HG03558 (cell line): ENCODE measurements at regions not wholly inside any gene's neighbourhood (a gene's known extent, or its start where the extent isn't known, plus 50 kb on each side); places are given as distances from the start of the nearest gene placed in this dataset.

ENCODE experiments used
- ATAC-seq: cut with Tn5 transposase; IDR thresholded peaks from one replicate; pipeline ENCODE4 v1.9.1; 2021; ENCODE audit warnings: moderate number of reproducible peaks; ENCODE audit not compliant: unreplicated experiment; ENCODE audit errors: extremely low read depth

DNA sequence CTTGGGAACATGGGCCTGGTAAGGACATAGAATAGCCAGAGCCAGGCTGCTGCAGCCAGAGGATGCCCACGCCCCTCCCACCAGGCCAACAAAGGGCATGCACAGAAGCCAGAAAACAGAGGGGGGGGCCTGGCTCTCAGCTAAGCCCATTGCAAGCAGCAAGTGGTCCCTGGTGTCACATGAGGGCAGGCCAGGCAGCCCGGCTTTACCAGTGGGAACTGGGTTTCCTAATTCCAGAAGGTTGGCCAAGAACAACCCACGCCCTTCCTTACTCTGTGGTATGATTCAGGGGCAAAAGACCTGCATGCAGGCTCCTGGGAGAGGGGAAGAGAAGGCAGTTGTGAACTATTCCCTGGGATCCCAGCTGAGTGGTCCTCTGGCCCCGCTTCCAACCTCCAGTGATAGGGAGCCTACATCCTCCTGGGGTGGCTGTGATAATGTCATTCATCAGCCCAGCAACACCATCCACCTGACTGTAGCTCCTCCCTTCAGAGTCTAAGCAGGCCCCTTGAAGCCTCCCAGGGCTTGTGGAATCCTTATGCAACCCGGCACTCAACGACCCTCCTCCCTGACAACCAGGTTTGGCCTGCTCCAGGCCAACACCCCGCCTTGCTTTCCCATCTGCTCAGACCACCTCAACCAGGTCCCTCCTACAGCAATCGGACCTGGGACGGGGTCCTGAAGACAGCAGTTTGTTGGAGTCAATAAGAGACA is 62.1 kb upstream of the LMO1 start:
- no peak for ATAC-seq

DNA sequence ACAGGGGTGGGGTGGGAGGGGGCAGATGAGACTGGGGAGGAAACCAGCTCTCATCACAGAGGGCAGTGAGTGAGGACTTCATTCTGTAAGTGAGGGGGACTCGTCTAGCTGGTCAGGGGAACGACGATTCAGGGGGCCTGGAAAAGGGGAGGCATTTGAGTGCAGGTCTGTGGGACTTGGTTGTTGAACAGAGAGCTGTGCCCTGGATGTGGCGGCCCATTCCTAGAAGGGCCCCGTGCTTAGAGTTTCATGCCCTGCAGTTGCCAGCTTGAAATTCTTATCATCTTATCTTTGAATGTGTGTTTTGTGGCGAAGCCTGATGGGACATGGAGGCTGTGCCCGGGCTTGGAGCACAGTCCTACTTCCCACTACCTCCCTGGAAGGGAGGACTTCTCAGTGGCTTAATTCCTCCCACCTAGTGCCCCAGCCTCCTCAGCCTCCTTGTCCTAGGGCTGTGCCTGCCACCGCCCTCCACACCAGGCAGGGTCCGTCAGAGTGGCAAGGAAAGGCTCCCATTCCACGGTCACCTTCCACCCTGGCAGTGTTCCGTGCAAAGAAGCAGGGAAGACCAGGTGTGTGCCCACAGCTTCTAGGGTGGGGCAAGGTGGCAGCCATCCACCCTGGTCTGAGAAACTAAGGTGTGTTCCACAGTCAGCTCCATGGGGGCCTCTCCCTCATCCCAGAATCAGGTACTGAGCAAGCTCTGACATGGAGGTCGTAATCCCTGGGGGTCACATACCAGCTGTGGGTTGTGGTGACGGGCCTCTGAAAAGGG is 59.7 kb upstream of the LMO1 start:
- no peak for ATAC-seq

DNA sequence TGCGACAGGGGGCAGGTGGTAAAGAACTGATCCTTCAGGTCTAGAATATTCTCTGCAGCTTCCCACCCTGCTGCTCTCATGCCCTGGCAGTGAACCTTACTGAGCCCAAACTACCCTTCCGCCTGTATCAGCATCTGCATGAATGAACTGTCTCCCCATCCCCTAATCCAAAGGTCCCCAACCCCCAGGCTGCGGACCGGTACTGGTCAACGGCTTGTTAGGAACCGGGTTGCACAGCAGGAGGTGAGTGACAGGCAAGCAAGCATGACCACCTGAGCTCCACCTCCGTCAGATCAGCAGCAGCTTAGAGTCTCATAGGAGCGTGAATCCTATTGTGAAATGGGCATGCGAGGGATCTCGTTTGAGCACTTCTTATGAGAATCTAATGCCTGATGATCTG is 58.2 kb upstream of the LMO1 start:
- no peak for ATAC-seq

DNA sequence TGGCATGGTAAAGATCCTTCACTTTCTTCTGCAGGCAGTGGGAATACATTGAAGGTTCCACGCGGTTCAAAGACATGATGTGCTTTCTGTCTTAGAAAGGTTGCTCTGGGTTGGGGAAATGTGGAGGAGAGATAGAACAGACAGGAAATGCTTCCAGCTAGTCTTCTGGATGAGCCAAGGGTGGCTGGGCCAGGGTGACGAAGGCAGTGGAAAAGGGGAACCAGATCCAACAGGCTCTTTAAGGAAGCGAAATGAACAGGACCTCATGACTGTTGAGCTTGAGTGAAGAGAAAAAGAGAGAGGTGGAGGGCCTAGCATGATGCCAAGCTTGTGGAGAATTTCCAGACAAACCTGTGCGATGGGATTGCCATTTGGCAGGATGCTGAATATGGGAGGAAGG is 56.4 kb upstream of the LMO1 start:
- ATAC-seq, result no peak

DNA sequence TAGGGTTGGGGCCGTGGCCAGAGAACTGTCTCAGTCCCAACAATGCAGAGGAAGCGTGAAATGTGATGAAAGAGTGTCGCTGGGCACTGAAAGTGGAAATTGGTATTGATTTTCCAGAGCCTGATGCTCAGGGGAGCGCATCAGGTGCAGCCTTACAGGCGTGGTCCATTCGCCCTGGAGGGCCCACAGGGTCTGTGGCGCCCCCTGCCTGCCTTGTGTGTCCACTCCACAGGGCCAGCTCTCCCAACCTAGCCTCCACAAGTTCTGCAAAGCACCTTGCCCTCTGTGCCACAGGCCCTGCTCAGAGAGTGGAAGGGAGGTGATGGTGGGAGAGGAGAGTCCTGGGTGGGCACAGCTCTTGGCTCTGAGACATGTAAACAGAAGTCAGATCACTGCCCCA is 54.9 kb upstream of the LMO1 start:
- no peak for ATAC-seq

DNA sequence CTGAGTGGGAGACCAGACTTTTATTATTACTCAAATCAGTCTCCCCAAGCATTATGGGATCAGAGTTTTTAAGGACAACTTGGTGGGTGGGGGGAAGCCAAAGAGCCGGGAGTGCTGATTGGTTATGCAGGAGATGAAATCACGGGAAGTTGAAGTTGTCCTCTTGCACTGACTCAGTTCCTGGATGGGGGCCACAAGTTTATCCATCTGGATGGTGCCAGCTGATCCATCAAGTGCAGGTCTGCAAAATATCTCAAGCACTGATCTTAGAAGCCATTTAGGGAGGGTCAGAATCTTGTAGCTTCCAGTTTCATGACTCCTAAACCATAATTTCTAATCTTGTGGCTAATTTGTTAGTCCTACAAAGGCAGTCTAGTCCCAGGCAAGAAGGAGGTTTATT is 53.5 kb upstream of the LMO1 start:
- ATAC-seq, result no peak

DNA sequence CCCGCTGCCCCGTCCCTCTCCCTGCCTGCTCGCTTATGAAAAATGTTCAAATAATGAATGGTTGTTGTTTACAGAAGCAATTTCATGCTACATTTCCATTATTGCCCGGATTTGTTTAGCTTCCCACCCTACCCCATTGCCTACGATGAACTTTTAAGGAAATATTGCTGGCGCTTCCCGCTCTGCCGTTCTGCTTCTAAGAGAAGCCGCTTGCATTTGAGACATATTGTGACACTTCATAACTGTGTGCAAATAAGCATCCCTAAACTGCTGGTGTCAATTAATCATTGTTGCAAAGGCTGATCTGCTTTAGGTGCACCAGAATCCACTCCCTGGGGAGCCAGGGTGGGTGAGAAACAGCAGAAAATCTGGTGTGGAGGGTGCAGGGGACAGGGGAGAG is 52.3 kb upstream of the LMO1 start:
- no peak for ATAC-seq

DNA sequence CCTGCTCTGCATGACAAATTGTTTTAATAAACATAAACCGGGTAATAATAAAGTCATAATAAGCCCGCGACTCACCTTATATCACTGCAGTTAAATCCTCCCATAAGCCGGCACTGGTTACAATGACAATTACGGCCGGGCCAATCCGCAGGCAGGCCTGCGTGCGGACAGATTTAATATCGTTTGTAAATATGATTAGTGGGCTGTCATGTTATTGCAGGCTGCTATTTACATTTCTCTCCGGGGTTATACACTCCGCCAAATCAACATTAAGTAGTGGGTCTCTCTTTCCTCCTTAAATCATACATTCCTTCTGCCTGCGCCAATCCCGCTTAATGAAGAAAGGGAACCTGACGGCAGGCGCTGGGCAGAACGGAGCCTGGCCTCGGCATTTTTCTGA is 51.8 kb upstream of the LMO1 start:
- no peak for ATAC-seq

DNA sequence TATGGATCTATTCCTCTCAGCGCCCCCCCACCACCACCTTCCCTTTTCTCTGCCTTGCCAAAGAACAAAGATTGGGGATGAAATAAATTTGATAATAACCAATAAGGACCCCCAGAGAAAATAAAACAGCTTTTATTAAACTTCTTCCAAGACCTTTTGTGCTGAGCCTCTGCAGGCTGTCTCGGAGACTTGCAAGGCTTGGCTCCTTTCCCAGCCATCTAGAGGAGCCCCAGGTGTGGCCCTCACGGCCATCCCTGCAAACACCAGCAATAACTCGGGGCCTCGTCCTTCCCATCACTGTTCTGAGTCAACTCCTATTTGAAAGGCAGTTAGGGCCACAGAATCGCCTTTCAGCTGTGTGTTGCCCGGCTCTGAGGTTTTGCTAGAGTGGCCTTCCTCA is 51.2 kb upstream of the LMO1 start:
- ATAC-seq, result no peak

DNA sequence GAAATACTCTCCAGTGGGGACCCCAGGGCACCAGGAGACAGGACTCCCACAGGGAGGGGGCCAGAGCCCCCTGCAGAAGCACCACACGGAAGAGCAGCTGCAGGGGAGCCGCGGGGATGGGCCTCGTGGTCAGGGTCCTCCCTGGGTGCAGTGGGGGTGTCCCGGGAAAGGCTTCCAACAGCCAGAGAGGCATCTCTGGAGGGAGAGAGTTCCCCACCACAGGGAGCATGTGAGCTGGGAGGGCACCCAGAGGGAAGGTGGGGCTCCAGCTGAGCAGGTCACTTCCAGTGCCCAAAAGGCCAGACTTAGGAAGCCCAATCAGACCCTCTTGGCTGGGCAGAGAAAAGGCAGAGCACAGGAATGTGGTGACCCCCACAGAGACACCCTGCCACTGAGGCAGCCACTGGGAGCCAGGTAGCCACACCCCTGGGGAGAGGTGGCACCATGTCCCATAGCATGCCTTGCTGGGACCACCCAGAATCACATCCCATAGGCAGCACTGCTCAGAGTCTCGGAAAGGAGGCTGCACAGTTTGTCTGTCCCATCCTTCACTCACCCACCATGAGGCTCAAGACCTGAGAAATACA is 49.9 kb upstream of the LMO1 start:
- ATAC-seq, result no peak
